SK-N-MC (cell line): ENCODE measurements at regions not wholly inside any gene's neighbourhood (a gene's known extent, or its start where the extent isn't known, plus 50 kb on each side); places are given as distances from the start of the nearest gene placed in this dataset.

Experiments used
- DNase-seq: peaks from one replicate; pipeline ENCODE4 v3.0.0-alpha.2; 2011; ENCODE audit warnings: low read depth, low spot score
- H3K27ac ChIP-seq: fragments of 200-600 bp; sonication (generic); 2 replicates; pipeline ENCODE4 v1.5.1; 2016; ENCODE audit warnings: mixed run types
- H3K36me3 ChIP-seq: fragments of 200-600 bp; sonication (generic); 2 replicates; pipeline ENCODE4 v1.6.1; 2017; ENCODE audit warnings: antibody characterized with exemption, low read length, mixed read lengths; ENCODE audit not compliant: insufficient read depth
- H3K4me3 ChIP-seq: fragments of 200-600 bp; sonication (generic); 2 replicates; pipeline ENCODE4 v1.5.1; 2016
- H3K9ac ChIP-seq: fragments of 200-600 bp; sonication (generic); 2 replicates; pipeline ENCODE4 v1.8.0; 2017; ENCODE audit warnings: mixed run types, mixed read lengths; ENCODE audit not compliant: insufficient read length
- H3K9me3 ChIP-seq: fragments of 200-600 bp; sonication (generic); 2 replicates; pipeline ENCODE4 v1.6.1; 2017; ENCODE audit warnings: low read depth, mild to moderate bottlenecking, antibody characterized with exemption, low read length, moderate library complexity, mixed read lengths
- EZH2 ChIP-seq: fragments of 200-600 bp; sonication (generic); IDR thresholded peaks from one replicate; pipeline ENCODE4 v1.6.1; 2017; ENCODE audit warnings: antibody characterized with exemption
- FOXP2 ChIP-seq: optimal IDR thresholded peaks from 2 replicates; pipeline ENCODE3; 2011; ENCODE audit warnings: mild to moderate bottlenecking, moderate library complexity; ENCODE audit not compliant: insufficient read depth; ENCODE audit errors: extremely low read length, control extremely low read depth
- POLR2AphosphoS5 ChIP-seq: IDR thresholded peaks from 2 replicates; pipeline ENCODE4 v1.6.1; 2012; ENCODE audit warnings: mild to moderate bottlenecking, low read depth, low read length, borderline replicate concordance

GRCh38 chr2:180763263-180763989, 217.0 kb upstream of the UBE2E3 start:
- no peak for DNase-seq
- Histone ChIP-seq H3K9me3 (no peaks in the 10 kb centered on the region), H3K36me3 (no peaks in the 10 kb centered on the region), H3K9ac (peak overlapping the region; percentile 8), H3K4me3 (peak overlapping the region; percentile 6; the same call in 1 of the 2 replicates), H3K27ac (peak overlapping the region; percentile 37)
- TF ChIP-seq POLR2AphosphoS5 (no peak), EZH2 (no peak), FOXP2 (no peak)

GRCh38 chr2:180761224-180761623, 219.2 kb upstream of the UBE2E3 start:
- DNase-seq = no peak
- 0 out of 2 replicates have a peak overlapping the region, but pooled peaks have one; percentile 2 for H3K27ac ChIP-seq
- H3K4me3 ChIP-seq = no peak overlapping the region
- H3K36me3 ChIP-seq = no peaks in the 10 kb centered on the region
- no peak overlapping the region for H3K9ac ChIP-seq
- no peaks in the 10 kb centered on the region for H3K9me3 ChIP-seq
- no peak for TF ChIP-seq POLR2AphosphoS5
- TF ChIP-seq EZH2 = no peak
- no peak for TF ChIP-seq FOXP2

- H3K9me3 ChIP-seq = no peaks in the 10 kb centered on the region
- TF ChIP-seq EZH2 (no peak), FOXP2 (no peak), POLR2AphosphoS5 (no peak)
- H3K27ac ChIP-seq = no peak overlapping the region
- no peaks in the 10 kb centered on the region for H3K36me3 ChIP-seq
- no peak overlapping the region for H3K4me3 ChIP-seq
- no peak overlapping the region for H3K9ac ChIP-seq
- no peak for DNase-seq
Observed at GRCh38 chr2:180759631-180760030, 220.8 kb upstream of the UBE2E3 start.

- Histone ChIP-seq H3K9me3 (no peaks in the 10 kb centered on the region), H3K4me3 (no peak overlapping the region), H3K9ac (no peak overlapping the region), H3K27ac (no peak overlapping the region), H3K36me3 (no peaks in the 10 kb centered on the region)
- TF ChIP-seq POLR2AphosphoS5 (no peak), FOXP2 (no peak), EZH2 (no peak)
- no peak for DNase-seq
Observed at GRCh38 chr2:180753809-180754761, 226.3 kb upstream of the UBE2E3 start.

- Histone ChIP-seq H3K27ac (no peak overlapping the region), H3K9ac (no peak overlapping the region), H3K4me3 (no peak overlapping the region), H3K36me3 (no peaks in the 10 kb centered on the region), H3K9me3 (no peaks in the 10 kb centered on the region)
- TF ChIP-seq POLR2AphosphoS5 (no peak), FOXP2 (no peak), EZH2 (no peak)
- DNase-seq = no peak
Observed at GRCh38 chr2:180751306-180751920, 229.0 kb upstream of the UBE2E3 start.

GRCh38 chr2:180747728-180748127, 232.7 kb upstream of the UBE2E3 start:
- H3K9me3 ChIP-seq = no peaks in the 10 kb centered on the region
- TF ChIP-seq POLR2AphosphoS5 (no peak), FOXP2 (no peak), EZH2 (no peak)
- no peak for DNase-seq
- H3K4me3 ChIP-seq = no peak overlapping the region
- H3K36me3 ChIP-seq = no peaks in the 10 kb centered on the region
- H3K9ac ChIP-seq = no peak overlapping the region
- no peak overlapping the region for H3K27ac ChIP-seq

- no peak overlapping the region for H3K27ac ChIP-seq
- no peak overlapping the region for H3K9ac ChIP-seq
- no peaks in the 10 kb centered on the region for H3K9me3 ChIP-seq
- no peak overlapping the region for H3K4me3 ChIP-seq
- TF ChIP-seq FOXP2 = no peak
- TF ChIP-seq EZH2 = no peak
- TF ChIP-seq POLR2AphosphoS5 = no peak
- no peaks in the 10 kb centered on the region for H3K36me3 ChIP-seq
- no peak for DNase-seq
Observed at GRCh38 chr2:180743401-180743800, 237.0 kb upstream of the UBE2E3 start.

- TF ChIP-seq FOXP2 (no peak), POLR2AphosphoS5 (no peak), EZH2 (no peak)
- DNase-seq = no peak
- Histone ChIP-seq H3K9ac (no peak overlapping the region), H3K27ac (no peak overlapping the region), H3K4me3 (no peak overlapping the region), H3K9me3 (no peaks in the 10 kb centered on the region), H3K36me3 (no peaks in the 10 kb centered on the region)
Observed at GRCh38 chr2:180742801-180743200, 237.6 kb upstream of the UBE2E3 start.
